GM19372 (cell line): ENCODE measurements at regions not wholly inside any gene's neighbourhood (a gene's known extent, or its start where the extent isn't known, plus 50 kb on each side); places are given as distances from the start of the nearest gene placed in this dataset.
"Not testable (repeated sequence)": the region's sequence is repeated elsewhere in the genome, so short reads cannot be mapped to it uniquely, and the experiment has no call there.

ENCODE experiments used
- ATAC-seq: cut with Tn5 transposase; IDR thresholded peaks from one replicate; pipeline ENCODE4 v1.9.1; 2021; ENCODE audit warnings: mild to moderate bottlenecking, low read depth, moderate library complexity; ENCODE audit not compliant: unreplicated experiment

DNA sequence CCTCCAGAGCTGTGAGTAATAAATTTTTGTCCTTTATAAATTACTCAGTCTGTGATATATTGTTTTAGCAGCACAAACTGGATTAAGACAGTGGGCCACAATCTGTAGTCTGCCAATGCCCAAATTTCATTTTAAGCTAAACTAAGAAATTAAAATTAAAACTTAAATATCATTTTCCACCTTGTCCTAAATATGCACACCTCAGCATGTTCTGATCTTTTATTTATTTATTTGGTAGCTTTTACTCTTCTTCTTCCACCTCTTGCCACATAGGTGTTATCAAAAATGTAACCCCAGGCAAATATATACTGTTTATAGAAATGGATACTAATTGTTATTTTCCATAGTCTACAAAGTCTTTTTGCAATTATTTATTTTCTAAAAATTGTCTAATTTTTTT lies 1102.2 kb upstream of the COX7C start:
- no peak for ATAC-seq

DNA sequence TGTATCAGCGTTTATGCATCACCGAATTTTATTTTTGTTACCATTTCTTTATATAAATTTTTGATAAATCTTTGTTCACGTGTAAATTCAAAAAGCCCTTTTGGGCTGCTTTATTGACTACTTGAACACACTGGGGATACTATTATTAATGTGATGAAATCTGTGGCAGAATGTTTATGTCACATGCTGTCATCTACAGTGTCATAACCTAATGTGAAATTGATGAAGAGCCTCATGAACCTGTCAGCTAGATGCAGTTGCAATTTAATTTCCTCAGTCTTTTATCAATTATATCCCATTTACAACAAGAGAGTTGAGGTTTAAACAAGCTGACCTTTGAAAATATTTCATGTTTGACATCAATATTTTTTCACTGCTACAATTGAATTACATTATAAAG lies 1100.4 kb upstream of the COX7C start:
- ATAC-seq: no peak

DNA sequence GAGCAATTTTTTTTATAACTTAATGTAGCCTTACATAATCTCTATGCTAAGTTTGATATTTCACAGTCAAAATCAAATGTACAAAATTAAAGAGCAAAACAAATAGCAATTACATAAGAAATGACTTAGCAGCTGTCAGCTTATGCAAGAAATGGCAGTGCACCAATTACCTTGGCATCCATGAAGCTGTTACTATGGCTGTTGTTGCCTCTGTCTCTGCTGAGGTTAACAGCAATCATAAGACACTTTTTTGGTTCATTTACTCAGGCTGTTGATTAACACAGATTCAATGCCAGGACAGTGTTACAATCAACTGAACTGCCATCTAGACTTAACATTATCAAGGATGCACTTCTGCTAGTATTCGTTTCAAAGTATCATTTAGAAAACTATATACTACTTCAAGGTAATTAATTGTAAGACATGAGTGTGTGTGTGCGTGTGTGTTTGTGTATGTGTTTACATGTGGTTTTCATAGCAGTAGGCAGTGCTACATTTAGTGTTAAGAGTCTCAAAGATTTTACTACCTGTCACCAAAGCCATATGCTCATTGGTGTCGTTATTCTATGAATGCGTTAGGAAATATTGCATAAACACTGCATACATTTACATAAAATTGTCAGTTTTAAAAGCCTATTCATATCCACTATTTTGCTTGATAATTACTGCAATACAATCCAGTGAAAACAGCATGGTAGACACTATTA lies 1084.2 kb upstream of the COX7C start:
- no peak for ATAC-seq

DNA sequence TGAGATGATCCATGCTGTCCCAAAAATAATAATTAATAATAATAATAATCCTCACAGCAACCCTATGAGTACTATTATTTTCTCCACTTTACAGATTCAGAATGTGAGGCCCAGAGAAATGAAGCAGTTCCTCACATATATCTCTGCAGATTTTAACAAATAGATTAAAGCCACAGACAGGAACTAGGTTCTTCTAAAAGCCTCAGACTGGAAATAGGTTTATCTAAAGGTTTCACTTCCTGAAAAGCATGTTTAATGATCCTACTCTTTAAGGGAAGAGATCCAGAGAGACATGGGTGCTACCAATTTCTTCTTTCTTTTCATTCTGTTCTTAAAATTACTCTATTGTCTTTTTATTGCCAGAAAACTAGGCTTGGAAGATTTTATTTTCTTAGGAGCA lies 1079.4 kb upstream of the COX7C start:
- ATAC-seq: no peak

DNA sequence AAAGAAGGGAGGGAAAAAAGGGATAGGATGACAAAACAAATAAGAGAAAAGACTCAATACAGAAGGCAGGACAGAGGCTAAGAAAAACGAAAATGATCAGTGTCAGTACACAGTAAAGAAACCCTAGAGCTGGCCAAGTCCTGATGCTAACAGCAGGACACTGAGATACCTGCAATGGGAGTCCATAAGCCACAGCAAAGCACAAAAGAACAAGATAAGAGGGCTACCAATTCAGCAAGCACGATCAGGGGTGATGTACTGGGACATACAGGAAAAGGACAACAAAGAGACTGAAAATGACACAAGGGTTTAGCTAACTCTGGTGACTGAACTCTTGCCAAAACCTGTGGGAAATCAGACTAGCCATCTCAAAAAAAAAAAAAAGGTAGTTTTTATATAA lies 1072.6 kb upstream of the COX7C start:
- no peak for ATAC-seq

DNA sequence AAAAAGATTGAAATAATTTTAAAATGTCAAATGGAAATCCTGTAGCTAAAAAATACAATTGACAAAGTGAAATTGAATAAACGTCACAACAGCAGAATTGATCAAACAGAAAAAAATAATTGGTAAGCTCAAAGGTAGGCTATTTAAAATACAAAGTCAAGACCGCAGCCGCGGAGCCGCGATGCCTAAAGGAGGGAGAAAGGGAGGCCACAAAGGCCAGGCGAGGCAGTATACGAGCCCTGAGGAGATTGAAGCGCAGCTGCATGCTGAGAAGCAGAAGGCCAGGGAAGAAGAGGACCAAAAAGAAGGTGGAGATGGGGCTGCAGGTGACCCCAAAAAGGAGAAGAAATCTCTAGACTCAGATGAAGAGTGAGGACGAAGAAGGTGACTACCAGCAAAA lies 1068.5 kb upstream of the COX7C start:
- no peak for ATAC-seq

DNA sequence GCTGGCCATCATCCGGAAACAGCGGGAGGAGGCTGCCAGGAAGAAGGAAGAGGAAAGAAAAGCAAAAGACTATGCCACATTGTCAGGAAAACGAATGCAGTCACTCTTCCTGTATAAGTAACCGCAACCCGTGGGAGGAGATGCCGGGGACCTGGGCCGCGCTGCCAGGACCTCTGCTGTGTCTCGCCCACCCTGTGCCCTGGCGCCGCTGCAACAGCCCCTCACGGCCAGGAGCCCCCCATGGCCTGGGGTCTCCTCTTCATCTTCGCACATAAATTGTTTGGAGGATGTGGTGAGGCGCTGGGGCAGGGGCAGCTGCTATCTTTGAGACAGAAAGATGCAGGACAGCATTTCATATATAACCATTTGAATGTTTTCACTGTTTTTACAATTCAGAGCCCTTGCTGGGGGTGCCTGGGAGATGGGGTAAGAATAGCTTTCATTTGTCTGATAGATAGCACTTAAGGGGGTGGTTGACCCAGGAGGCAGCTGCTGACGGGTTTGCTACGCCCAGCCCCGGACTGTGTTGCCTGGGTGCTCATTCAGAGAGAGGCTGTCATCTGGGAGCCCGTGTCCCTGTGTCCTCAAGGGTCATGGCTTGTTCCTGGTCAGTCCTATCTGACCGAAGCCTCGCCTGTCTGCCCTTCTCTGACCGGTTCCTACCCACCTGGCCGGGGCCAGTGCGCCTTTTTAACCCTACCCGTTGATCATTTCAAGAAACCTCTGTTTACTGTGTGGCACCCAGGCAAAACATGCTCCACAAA lies 1067.7 kb upstream of the COX7C start:
- no peak for ATAC-seq

DNA sequence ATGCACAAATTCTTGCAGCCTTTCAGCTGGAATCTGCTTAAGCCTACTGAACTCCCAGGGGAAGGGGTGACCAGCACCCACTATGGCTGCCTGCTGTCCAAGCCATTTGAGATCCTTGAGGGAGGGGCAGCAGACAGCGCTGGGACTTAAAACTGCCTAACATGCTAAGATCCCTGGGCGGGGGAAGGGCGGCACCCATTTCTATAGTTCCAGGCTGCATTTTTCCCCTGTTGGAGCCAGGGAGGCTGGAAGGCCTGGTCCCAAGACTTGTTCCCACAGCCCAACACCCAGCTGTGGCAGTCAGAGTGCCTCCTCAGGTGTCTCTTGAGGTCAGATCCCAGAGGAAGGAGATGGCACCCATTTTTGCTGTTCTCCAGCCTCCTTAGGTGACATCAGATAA lies 1061.3 kb upstream of the COX7C start:
- no peak for ATAC-seq

DNA sequence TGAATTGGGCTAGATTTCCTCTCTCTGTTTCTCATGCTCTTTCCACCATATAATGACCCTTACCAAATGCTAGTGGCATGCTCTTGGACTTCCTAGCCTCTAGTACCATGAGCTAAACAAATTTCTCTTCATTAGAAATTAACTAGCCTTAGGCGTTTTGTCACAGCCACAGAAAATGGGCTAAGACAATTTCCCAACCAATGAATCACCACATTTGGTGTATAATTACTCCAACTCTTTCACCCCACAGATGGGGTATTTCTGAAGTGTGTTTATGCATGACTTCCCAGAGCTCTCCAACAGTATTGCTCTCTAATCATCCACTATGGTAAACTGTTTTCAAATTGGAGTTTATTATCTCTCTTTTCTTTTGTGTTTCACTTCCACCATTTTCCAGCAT lies 1041.1 kb upstream of the COX7C start:
- ATAC-seq: no peak

DNA sequence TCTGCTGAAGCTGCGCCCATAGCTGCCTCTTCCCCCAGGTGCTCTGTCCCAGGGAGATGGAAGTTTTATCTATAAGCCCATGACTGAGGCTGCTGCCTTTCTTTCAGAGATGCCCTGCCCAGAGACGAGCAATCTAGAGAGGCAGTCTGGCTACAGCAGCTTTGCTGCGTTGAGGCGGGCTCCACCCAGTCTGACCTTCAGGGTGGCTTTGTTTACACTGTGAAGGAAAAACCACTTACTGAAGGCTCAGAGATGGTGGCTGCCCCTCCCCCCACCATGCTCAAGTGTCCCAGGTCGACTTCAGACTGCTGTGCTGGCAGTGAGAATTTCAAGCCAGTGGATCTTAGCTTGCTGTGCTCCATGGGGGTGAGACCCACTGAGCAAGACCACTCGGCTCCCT lies 1029.9 kb upstream of the COX7C start:
- not testable (repeated sequence) for ATAC-seq

DNA sequence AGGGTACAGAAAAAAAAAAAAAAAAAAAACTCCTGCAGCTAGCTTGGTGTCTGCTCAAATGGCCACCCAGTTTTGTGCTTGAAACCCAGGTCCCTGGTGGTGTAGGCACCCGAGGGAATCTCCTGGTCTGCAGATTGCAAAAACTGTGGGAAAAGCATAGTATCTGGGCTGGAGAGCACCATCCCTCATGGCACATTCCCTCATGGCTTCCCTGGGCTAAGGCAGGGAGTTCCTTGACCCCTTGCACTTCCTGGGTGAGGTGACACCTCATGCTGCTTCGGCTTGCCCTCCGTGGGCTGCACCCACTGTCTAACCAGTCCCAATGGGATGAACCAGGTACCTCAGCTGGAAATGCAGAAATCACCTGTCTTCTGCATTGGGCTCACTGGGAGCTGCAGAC lies 1029.5 kb upstream of the COX7C start:
- ATAC-seq: not testable (repeated sequence)

DNA sequence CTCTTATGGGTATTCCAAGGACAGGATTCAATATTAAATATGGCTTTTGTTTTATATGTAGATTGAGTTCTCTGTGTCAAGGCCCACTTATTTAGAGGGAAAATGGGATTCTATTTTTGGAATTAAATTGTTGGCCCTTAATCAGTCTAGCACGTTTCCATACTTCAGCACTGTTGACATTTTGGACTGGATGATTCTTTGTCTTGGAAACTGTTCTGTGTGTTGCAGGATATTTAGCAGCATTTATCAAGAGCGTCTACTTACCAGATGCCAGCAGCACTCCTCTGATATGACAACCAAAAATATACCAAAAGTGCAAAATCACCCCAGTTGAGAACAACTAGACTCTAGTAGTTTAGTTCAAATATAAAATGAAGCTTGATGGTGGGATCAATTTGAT lies 1027.0 kb upstream of the COX7C start:
- ATAC-seq: no peak

DNA sequence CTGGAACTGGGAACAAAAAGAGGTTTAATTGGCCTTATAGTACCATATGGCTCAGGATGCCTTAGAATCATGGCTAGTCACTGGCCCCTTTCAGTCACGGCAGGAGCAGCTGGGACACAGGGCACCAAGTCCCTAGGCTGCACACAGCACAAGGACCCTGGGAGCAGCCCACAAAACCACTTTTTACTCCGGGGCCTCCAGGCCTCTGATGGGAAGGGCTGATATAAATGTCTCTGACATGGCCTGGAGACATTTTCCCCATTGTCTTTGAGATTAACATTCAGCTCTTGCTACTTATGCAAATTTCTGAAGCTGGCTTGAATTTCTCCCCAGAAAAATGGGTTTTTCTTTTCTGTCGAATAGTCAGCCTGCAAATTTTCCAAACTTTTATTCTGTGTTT lies 1026.4 kb upstream of the COX7C start:
- ATAC-seq: no peak

DNA sequence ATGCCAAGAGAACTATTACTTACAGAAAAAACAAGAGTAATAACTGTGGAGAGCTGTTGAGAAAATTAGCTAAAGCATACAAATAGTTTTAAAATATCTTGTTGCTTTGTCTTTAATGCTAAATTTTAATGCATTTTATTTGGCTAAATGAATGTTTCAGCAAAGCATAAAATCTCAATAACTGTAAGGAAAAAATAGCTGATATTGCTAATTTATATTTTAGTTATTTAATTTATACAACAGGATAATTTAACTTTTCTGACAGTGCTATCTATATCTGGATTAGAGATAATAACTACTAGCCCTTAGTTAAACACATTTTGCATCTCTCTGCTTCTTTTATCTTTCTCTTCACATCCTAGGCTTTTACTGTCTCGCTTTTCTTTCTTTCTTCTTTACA lies 1014.9 kb upstream of the COX7C start:
- ATAC-seq: no peak

DNA sequence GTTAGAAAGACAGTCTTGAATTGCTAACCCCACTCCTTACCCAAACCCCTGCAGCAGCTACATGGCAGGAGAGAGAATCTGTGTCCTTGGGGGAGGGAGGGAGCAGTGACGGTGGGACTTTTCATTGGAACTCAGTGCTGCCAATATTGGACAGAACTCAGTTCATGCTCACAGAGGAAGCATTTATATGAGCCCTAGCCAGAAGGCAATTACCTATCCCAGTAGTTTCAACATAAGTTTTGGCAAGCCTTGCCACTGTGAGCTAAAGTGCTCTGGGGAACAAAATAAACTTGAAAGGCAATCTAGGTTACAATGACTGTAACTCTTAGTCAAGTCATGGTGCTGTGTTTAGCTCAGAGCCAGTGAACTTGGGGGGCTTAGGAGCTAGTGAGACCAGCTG lies 1013.4 kb upstream of the COX7C start:
- no peak for ATAC-seq

DNA sequence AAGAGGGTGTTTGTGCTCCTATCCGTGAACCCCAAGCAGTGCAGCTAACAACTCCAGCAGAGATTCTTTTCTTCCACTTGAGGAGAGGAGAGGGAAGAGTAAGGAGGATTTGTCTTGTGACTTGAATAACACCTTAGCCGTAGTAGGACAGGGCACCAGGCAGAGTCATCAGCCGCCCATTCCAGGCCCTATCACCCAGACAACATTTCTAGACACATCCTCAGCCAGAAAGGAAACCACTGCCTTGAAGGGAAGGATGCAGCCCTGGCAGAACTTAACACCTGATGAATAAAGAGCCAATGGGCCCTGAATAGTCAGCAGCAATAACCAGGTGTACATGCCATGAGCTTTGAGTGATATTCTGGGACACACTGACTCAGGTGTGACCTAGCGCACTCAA lies 1013.0 kb upstream of the COX7C start:
- no peak for ATAC-seq

DNA sequence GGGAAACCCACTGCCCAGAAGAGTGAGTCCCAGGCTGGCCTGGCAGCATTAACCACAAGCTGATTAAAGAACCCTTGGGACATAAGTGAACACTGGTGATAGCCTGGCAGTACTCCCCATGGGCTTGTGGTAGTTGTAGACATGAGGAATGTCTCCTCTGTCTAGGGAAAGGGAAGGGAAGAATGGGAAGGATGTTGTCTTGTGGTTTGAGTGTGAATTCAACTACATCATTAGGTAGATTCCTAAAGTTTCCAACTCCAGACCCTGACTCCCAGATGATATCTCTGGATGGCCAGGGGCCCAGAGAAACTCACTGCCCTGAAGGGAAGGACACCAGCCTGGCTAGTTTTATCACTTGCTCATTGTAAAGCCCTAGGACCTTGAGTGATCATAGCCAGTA lies 1012.4 kb upstream of the COX7C start:
- ATAC-seq: no peak

DNA sequence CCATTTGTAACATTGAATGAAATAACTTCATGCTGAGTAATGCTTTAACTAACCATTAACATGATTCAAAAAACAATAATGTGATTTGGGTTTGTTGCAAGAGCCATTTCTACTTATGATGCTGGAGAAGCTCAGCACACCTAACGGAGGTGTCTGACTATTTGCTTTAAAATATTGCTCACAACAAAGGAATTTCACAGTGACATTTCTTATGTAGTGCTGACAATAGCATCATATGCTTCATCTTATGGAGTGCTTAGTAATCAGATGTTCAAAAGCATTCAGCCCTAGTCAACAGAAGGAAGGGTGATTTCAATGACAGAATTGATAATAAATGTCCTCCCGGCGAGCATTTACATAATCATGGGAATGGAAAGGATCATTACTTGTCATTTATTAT lies 1003.3 kb upstream of the COX7C start:
- ATAC-seq: no peak

DNA sequence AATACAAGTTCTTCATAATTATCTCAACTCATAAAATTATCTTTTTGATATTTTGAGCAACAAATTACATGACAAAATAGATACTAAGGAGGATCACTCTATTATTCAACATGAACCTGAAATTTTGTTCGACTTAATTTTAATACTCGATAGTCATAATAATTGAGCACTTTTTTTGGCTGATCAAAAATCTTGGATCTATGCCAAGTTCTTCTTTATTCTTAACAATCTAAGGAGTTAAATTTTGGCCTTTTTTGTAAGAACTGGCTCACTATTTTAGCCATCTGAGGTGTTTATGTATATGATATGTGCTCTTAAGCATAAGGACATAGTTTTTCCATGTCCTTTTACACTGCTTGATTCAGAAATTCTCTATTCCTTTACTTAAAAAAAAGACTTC lies 996.1 kb upstream of the COX7C start:
- no peak for ATAC-seq

DNA sequence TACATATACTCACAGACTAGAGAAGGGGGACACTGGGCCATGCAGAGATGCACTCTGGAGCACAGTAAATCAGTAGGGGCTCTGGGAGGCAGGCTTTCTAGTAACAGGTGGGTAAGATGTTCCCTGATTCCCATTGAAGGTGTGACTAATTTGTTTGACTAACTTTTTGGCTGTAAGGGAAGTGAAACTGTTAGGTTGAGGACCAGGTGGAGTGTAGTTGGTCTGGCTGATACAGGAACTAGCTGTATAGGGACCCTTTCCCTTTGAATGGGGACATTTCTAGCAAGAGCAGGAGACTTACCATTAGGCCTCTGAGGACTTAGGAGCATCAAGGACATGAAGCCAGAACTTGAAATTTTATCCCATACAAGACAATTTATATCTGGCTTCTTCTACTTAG lies 989.6 kb upstream of the COX7C start:
- ATAC-seq: no peak

DNA sequence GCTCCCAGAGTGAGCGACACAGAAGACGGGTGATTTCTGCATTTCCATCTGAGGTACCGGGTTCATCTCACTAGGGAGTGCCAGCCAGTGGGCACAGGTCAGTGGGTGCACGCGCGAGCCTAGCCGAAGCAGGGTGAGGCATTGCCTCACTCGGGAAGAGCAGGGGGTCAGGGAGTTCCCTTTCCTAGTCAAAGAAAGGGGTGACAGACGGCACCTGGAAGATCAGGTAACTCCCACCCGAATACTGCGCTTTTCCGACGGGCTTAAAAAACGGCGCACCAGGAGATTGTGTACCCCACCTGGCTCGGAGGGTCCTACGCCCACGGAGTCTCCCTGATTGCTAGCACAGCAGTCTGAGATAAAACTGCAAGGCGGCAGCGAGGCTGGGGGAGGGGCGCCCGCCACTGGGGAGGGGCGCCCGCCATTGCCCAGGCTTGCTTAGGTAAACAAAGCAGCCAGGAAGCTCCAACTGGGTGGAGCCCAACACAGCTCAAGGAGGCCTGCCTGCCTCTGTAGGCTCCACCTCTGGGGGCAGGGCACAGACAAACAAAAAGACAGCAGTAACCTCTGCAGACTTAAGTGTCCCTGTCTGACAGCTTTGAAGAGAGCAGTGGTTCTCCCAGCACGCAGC lies 979.1 kb upstream of the COX7C start:
- not testable (repeated sequence) for ATAC-seq

DNA sequence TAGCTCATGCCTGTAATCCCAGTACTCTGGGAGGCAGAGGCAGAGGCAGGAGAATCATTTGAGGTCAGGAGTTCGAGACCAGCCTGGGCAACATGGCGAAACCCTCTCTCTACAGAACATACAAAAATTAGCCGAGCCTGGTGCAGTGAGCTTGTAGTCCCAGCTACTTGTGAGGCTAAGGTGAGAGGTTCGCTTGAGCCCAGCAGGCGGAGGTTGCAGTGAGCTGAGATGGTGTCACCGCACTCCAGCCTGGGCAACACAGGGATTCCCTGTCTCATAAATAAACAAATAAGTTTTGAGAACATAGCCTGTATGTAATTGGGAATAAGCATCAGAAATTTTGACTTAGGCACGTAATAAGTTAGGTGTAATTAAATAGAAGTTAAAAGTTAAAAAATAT lies 971.7 kb upstream of the COX7C start:
- no peak for ATAC-seq
